OCI-LY3 (cell line): ENCODE measurements at regions not wholly inside any gene's neighbourhood (a gene's known extent, or its start where the extent isn't known, plus 50 kb on each side); places are given as distances from the start of the nearest gene placed in this dataset.

Experiments
- EZH2phosphoT487 ChIP-seq: fragments of 200-600 bp; shearing (Covaris generic); IDR thresholded peaks from 2 replicates; pipeline ENCODE4 v1.6.1; 2018; ENCODE audit warnings: antibody characterized with exemption, mixed run types, low read depth
- TF ChIP-seq, protein P1 (sequence below): fragments of 200-600, 300-600 bp; sonication (generic); IDR thresholded peaks from 2 replicates; pipeline ENCODE4 v1.5.1; 2014; ENCODE audit warnings: antibody characterized with exemption, low read length, low read depth

DNA sequence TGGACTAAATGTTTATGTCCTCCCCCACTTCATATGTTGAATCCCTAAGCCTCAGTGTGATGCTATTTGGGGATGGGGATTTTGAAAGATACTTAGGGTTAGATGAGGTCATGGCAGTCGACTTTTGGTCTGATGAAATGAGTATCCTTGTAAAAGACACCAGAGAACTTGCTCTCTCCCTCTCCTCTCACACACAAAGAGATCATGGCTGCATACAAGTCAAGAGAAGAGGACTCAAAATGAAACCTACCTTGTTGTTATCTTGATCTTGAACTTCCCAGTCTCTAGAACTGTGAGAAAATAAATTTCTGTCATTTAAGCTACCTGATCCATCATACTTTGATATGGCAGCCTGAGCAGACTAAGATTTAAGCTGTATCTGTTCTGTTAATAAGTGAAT lies 144.0 kb upstream of the HAPLN1 start:
- TF ChIP-seq, protein P1, sequence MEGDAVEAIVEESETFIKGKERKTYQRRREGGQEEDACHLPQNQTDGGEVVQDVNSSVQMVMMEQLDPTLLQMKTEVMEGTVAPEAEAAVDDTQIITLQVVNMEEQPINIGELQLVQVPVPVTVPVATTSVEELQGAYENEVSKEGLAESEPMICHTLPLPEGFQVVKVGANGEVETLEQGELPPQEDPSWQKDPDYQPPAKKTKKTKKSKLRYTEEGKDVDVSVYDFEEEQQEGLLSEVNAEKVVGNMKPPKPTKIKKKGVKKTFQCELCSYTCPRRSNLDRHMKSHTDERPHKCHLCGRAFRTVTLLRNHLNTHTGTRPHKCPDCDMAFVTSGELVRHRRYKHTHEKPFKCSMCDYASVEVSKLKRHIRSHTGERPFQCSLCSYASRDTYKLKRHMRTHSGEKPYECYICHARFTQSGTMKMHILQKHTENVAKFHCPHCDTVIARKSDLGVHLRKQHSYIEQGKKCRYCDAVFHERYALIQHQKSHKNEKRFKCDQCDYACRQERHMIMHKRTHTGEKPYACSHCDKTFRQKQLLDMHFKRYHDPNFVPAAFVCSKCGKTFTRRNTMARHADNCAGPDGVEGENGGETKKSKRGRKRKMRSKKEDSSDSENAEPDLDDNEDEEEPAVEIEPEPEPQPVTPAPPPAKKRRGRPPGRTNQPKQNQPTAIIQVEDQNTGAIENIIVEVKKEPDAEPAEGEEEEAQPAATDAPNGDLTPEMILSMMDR = no peak
- TF ChIP-seq EZH2phosphoT487 = no peak
